ENCODE measurements at regions not wholly inside any gene's neighbourhood (a gene's known extent, or its start where the extent isn't known, plus 50 kb on each side); places are given as distances from the start of the nearest gene placed in this dataset.

- TF ChIP-seq ZBTB7A (IDR thresholded peaks at IDR 0.05; ENCODE audit: low read depth) (no peak), EGR1 (IDR thresholded peaks at IDR 0.05) (no peak), MAX (IDR thresholded peaks at IDR 0.05) (no peak)
These were observed 130.4 kb upstream of the PROKR2 start for GRCh38 chr20:5447188-5447587.

GRCh38 chr20:5445611-5446010, 128.9 kb upstream of the PROKR2 start:
- TF ChIP-seq CEBPB (IDR thresholded peaks at IDR 0.05) (no peak), FOXM1 (IDR thresholded peaks at IDR 0.05; ENCODE audit: borderline replicate concordance, low read depth) (no peak), RAD21 (IDR thresholded peaks at IDR 0.05; ENCODE audit: low read depth) (no peak), NFIC (IDR thresholded peaks at IDR 0.05) (no peak), MAX (IDR thresholded peaks at IDR 0.05) (no peak), TAF1 (IDR thresholded peaks at IDR 0.05; ENCODE audit: low read depth) (no peak), ZBTB7A (IDR thresholded peaks at IDR 0.05; ENCODE audit: low read depth) (no peak), TEAD4 (IDR thresholded peaks at IDR 0.05) (no peak), YY1 (IDR thresholded peaks at IDR 0.05; ENCODE audit: low read depth) (no peak), EGR1 (IDR thresholded peaks at IDR 0.05) (no peak), TCF12 (IDR thresholded peaks at IDR 0.05; ENCODE audit: low read depth) (no peak), EP300 (IDR thresholded peaks at IDR 0.05; ENCODE audit: borderline replicate concordance) (no peak), REST (IDR thresholded peaks at IDR 0.05; ENCODE audit: low read depth) (no peak), USF1 (IDR thresholded peaks at IDR 0.05) (no peak), CREB1 (IDR thresholded peaks at IDR 0.05; ENCODE audit: low read depth) (no peak)

- TF ChIP-seq EP300 (IDR thresholded peaks at IDR 0.05; ENCODE audit: borderline replicate concordance) = no peak
- TF ChIP-seq ZBTB7A (IDR thresholded peaks at IDR 0.05; ENCODE audit: low read depth) = no peak
- TF ChIP-seq YY1 (IDR thresholded peaks at IDR 0.05; ENCODE audit: low read depth) = no peak
- TF ChIP-seq RAD21 (IDR thresholded peaks at IDR 0.05; ENCODE audit: low read depth) = no peak
- no peak for TF ChIP-seq REST (IDR thresholded peaks at IDR 0.05; ENCODE audit: low read depth)
- TF ChIP-seq CEBPB (IDR thresholded peaks at IDR 0.05) = no peak
- TF ChIP-seq EGR1 (IDR thresholded peaks at IDR 0.05) = no peak
- TF ChIP-seq TEAD4 (IDR thresholded peaks at IDR 0.05) = no peak
- TF ChIP-seq USF1 (IDR thresholded peaks at IDR 0.05) = no peak
- TF ChIP-seq NFIC (IDR thresholded peaks at IDR 0.05) = no peak
- TF ChIP-seq FOXM1 (IDR thresholded peaks at IDR 0.05; ENCODE audit: borderline replicate concordance, low read depth) = no peak
- TF ChIP-seq TCF12 (IDR thresholded peaks at IDR 0.05; ENCODE audit: low read depth) = no peak
- no peak for TF ChIP-seq MAX (IDR thresholded peaks at IDR 0.05)
- TF ChIP-seq TAF1 (IDR thresholded peaks at IDR 0.05; ENCODE audit: low read depth) = no peak
- TF ChIP-seq CREB1 (IDR thresholded peaks at IDR 0.05; ENCODE audit: low read depth) = no peak
These were observed 125.3 kb upstream of the PROKR2 start for GRCh38 chr20:5442101-5442500.

GRCh38 chr20:5434116-5434515, 117.4 kb upstream of the PROKR2 start:
- TF ChIP-seq TEAD4 (IDR thresholded peaks at IDR 0.05) (no peak), CEBPB (IDR thresholded peaks at IDR 0.05) (no peak), CREB1 (IDR thresholded peaks at IDR 0.05; ENCODE audit: low read depth) (no peak), RAD21 (IDR thresholded peaks at IDR 0.05; ENCODE audit: low read depth) (no peak), MAX (IDR thresholded peaks at IDR 0.05) (no peak), EGR1 (IDR thresholded peaks at IDR 0.05) (no peak), EP300 (IDR thresholded peaks at IDR 0.05; ENCODE audit: borderline replicate concordance) (no peak), REST (IDR thresholded peaks at IDR 0.05; ENCODE audit: low read depth) (no peak), YY1 (IDR thresholded peaks at IDR 0.05; ENCODE audit: low read depth) (no peak), FOXM1 (IDR thresholded peaks at IDR 0.05; ENCODE audit: borderline replicate concordance, low read depth) (no peak)

All from Ishikawa (cell line).